Glutamatergic neuron (in vitro differentiated cells): ENCODE measurements at regions not wholly inside any gene's neighbourhood (a gene's known extent, or its start where the extent isn't known, plus 50 kb on each side); places are given as distances from the start of the nearest gene placed in this dataset.

Experiments used
- DNase-seq: peaks from one replicate; pipeline ENCODE4 v3.0.0; 2022
- H3K27ac Mint-ChIP-seq: one replicate; pipeline ENCODE4 v1.8.0; 2020; ENCODE audit warnings: mild to moderate bottlenecking, mixed read lengths, inconsistent platforms; ENCODE audit not compliant: unreplicated experiment
- H3K27me3 Mint-ChIP-seq: one replicate; pipeline ENCODE4 v1.8.0; 2020; ENCODE audit warnings: mild to moderate bottlenecking, moderate library complexity, mixed read lengths, inconsistent platforms; ENCODE audit not compliant: unreplicated experiment
- H3K36me3 Mint-ChIP-seq: one replicate; pipeline ENCODE4 v1.8.0; 2020; ENCODE audit warnings: mild to moderate bottlenecking, mixed read lengths, inconsistent platforms; ENCODE audit not compliant: unreplicated experiment
- H3K4me1 Mint-ChIP-seq: one replicate; pipeline ENCODE4 v1.8.0; 2020; ENCODE audit warnings: mild to moderate bottlenecking, low read depth, mixed read lengths, inconsistent platforms; ENCODE audit not compliant: unreplicated experiment
- H3K4me3 Mint-ChIP-seq: one replicate; pipeline ENCODE4 v1.8.0; 2020; ENCODE audit warnings: mild to moderate bottlenecking, mixed read lengths, inconsistent platforms; ENCODE audit not compliant: unreplicated experiment
- H3K9me3 Mint-ChIP-seq: one replicate; pipeline ENCODE4 v1.8.0; 2020; ENCODE audit warnings: mild to moderate bottlenecking, moderate library complexity, mixed read lengths, inconsistent platforms; ENCODE audit not compliant: unreplicated experiment
- CTCF ChIP-seq: fragments of 200-600 bp; sonication (generic); IDR thresholded peaks from one replicate; pipeline ENCODE4 v1.5.0; 2021; ENCODE audit not compliant: partially characterized antibody, unreplicated experiment

DNA sequence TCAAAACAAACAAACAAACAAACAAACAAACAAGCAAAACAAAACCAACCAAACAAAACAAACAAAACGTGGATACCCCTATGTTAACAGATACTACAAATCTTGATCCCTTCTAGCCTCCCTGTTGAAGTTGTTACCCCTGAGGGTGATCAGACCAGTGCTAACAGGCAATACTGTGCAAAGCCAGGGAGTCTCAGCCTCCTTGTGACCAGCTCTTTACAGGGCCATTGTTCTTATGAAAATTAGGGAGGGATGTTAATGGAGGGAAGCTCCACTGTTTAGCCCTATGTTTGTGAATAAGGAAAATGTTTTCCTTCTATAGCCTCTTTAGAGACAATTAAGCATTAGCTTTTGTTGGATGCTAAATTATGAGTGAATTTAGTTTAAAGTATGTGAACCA is 1072.1 kb upstream of the WWC1 start:
- H3K4me1 Mint-ChIP-seq: no peaks in the 10 kb centered on the region
- DNase-seq: no peak
- TF ChIP-seq CTCF: no peak
- no peaks in the 10 kb centered on the region for H3K27me3 Mint-ChIP-seq
- no peak overlapping the region for H3K27ac Mint-ChIP-seq
- H3K4me3 Mint-ChIP-seq: no peak overlapping the region
- no peaks in the 10 kb centered on the region for H3K36me3 Mint-ChIP-seq
- no peaks in the 10 kb centered on the region for H3K9me3 Mint-ChIP-seq

GRCh38 chr5:167226386-167226785 is 1065.1 kb upstream of the WWC1 start:
- no peak for TF ChIP-seq CTCF
- no peak for DNase-seq
- Mint-ChIP-seq H3K27me3 (peaks cover 2% of the 10 kb centered on the region), H3K27ac (no peak overlapping the region), H3K9me3 (peaks cover 6% of the 10 kb centered on the region), H3K36me3 (peaks cover 29% of the 10 kb centered on the region), H3K4me3 (no peak overlapping the region), H3K4me1 (no peaks in the 10 kb centered on the region)

DNA sequence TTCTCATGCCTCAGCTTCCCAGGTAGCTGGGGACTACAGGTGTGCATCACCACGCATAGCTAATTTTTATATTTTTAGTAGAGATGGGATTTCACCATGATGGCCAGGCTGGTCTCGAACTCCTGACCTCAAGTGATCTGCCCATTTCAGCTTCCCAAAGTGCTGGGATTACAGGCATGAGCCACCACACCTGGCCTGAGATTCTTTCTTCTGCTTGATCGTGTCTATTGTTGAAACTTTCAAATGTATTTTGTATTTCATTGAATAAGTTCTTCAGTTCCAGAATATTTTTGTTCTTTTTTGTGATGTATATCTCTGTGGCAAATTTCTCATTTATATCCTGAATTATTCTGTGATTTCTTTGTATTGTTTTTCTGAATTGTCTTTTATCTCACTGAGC is 1063.3 kb upstream of the WWC1 start:
- no peak overlapping the region for H3K27ac Mint-ChIP-seq
- H3K4me3 Mint-ChIP-seq: no peak overlapping the region
- H3K36me3 Mint-ChIP-seq: peaks cover 29% of the 10 kb centered on the region
- peaks cover 6% of the 10 kb centered on the region for H3K9me3 Mint-ChIP-seq
- no peaks in the 10 kb centered on the region for H3K4me1 Mint-ChIP-seq
- no peak for TF ChIP-seq CTCF
- DNase-seq: no peak
- H3K27me3 Mint-ChIP-seq: peaks cover 2% of the 10 kb centered on the region

- H3K4me3 Mint-ChIP-seq: no peak overlapping the region
- H3K36me3 Mint-ChIP-seq: peaks cover 29% of the 10 kb centered on the region
- H3K27ac Mint-ChIP-seq: no peak overlapping the region
- H3K9me3 Mint-ChIP-seq: peaks cover 6% of the 10 kb centered on the region
- peaks cover 2% of the 10 kb centered on the region for H3K27me3 Mint-ChIP-seq
- no peak for TF ChIP-seq CTCF
- H3K4me1 Mint-ChIP-seq: no peaks in the 10 kb centered on the region
- no peak for DNase-seq
These were observed 1061.7 kb upstream of the WWC1 start for GRCh38 chr5:167229751-167230150.

DNA sequence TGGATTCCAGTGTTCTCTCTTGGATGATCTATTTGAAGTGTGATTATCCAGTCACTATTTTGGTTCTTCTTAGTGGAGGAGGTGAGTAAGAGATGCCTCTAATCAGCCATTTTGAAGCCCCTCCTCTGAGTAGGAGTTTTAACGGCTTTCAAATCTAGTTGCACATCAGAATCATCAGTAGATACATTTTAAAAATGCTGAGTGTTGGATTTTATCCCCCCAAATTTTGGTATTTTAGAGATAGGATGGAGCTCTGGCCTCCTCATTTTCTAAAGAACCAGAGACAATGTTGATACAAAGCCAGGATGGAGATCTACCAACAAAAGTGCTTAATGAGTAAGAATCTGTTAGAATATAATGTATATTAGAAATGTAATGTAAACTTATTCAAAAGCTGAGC is 1061.0 kb upstream of the WWC1 start:
- no peak for DNase-seq
- TF ChIP-seq CTCF: no peak
- no peak overlapping the region for H3K27ac Mint-ChIP-seq
- H3K36me3 Mint-ChIP-seq: peaks cover 29% of the 10 kb centered on the region
- no peaks in the 10 kb centered on the region for H3K4me1 Mint-ChIP-seq
- H3K9me3 Mint-ChIP-seq: peaks cover 9% of the 10 kb centered on the region
- H3K4me3 Mint-ChIP-seq: no peak overlapping the region
- H3K27me3 Mint-ChIP-seq: peaks cover 2% of the 10 kb centered on the region
